ENCODE measurements at regions not wholly inside any gene's neighbourhood (a gene's known extent, or its start where the extent isn't known, plus 50 kb on each side); places are given as distances from the start of the nearest gene placed in this dataset.
A peak's percentile ranks its signal among the peaks of the same experiment; 100 is the strongest.

- ChIA-PET POLR2A (ENCODE audit: partially characterized antibody) (no interaction called here), CTCF (ENCODE audit: partially characterized antibody) (interaction anchor here (1.1 to 1.4 kb wide), 2 partner anchors 13 to 81 kb away, joined by 3 read pairs; no protein-coding TSS in a partner anchor)
- H3K4me1 ChIP-seq (replicated peaks in 1 of 4; ENCODE audit: control insufficient read depth in 3 of 4, insufficient read depth in 4 of 4, low read length in 3 of 4) = peaks cover 3 to 8% (median 6%) of the 10 kb centered on the region in 4 experiments; a peak in 4 of 7 replicates
- H4K8ac ChIP-seq (ENCODE audit: extremely low read depth, insufficient read depth, low read length) = no peak overlapping the region
- no peak overlapping the region for H3K4me3 ChIP-seq (ENCODE audit: extremely low read depth in 1 of 4, insufficient read depth in 2 of 4, low read depth in 3 of 4, low read length in 4 of 4)
- H2AFZ ChIP-seq (ENCODE audit: low read length) = no peak overlapping the region
- no peak for DNase-seq (ENCODE audit: low read depth in 1 of 2, low spot score in 2 of 2)
- H3K79me2 ChIP-seq (ENCODE audit: control insufficient read depth in 1 of 2, insufficient read depth in 2 of 2, low read length in 2 of 2) = no peaks in the 10 kb centered on the region
- H3K27ac ChIP-seq (ENCODE audit: low read depth, low read length) = no peak overlapping the region
- no peaks in the 10 kb centered on the region for H3K27me3 ChIP-seq (replicated peaks in 1 of 4; ENCODE audit: control insufficient read depth in 3 of 4, extremely low read depth in 1 of 4, insufficient read depth in 3 of 4, low read length in 3 of 4)
- no peak overlapping the region for H3K23ac ChIP-seq (ENCODE audit: insufficient read length)
- no peak overlapping the region for H2BK120ac ChIP-seq (replicated peaks; ENCODE audit: low read depth, low read length)
- H3K14ac ChIP-seq (ENCODE audit: insufficient read length) = no peak overlapping the region
- H3K9me3 ChIP-seq (ENCODE audit: insufficient read depth in 2 of 2, low read depth in 1 of 2, low read length in 1 of 2) = no peaks in the 10 kb centered on the region
- H3K18ac ChIP-seq (ENCODE audit: extremely low read depth, low read length) = no peak overlapping the region
- H2AK5ac ChIP-seq (ENCODE audit: low read depth, low read length) = no peak overlapping the region
- no peak overlapping the region for H4K91ac ChIP-seq (replicated peaks; ENCODE audit: insufficient read length, low read length)
- no peaks in the 10 kb centered on the region for H4K20me1 ChIP-seq (replicated peaks in 1 of 2; ENCODE audit: control insufficient read depth in 1 of 2, insufficient read depth in 2 of 2, low read length in 2 of 2)
- no peak for TF ChIP-seq TEAD4 (IDR thresholded peaks at IDR 0.05; ENCODE audit: low read depth, low read length)
- TF ChIP-seq BRCA1 (IDR thresholded peaks at IDR 0.05; ENCODE audit: low read depth, low read length) = no peak
- no peak for TF ChIP-seq CBX8 (IDR thresholded peaks at IDR 0.05; ENCODE audit: borderline replicate concordance, low read depth, low read length)
- TF ChIP-seq ASH2L (IDR thresholded peaks at IDR 0.05; ENCODE audit: low read length) = no peak
- no peak for TF ChIP-seq SP2 (IDR thresholded peaks at IDR 0.05; ENCODE audit: low read length)
- no peak for TF ChIP-seq CREB1 (IDR thresholded peaks at IDR 0.05)
- H3K79me1 ChIP-seq (ENCODE audit: low read depth, low read length) = no peaks in the 10 kb centered on the region
- H3K36me3 ChIP-seq (ENCODE audit: control insufficient read depth in 2 of 4, insufficient read depth in 4 of 4, low read length in 3 of 4) = no peaks in the 10 kb centered on the region
- no peak overlapping the region for H3K9ac ChIP-seq (replicated peaks in 1 of 4; ENCODE audit: extremely low read depth in 1 of 4, low read depth in 3 of 4, low read length in 3 of 4)
- H2BK5ac ChIP-seq (ENCODE audit: low read depth, low read length) = no peak overlapping the region
- 0 out of 4 replicates have a peak overlapping the region, but pooled peaks of 1 of the 2 experiments have one; percentile 41 for H3K4me2 ChIP-seq (ENCODE audit: insufficient read depth in 1 of 2, low read depth in 2 of 2, low read length in 2 of 2)
- FAIRE-seq = no peak
- no peak overlapping the region for H3K4ac ChIP-seq (replicated peaks; ENCODE audit: insufficient read length, low read depth, low read length)
- H2BK12ac ChIP-seq (ENCODE audit: low read depth, low read length) = no peak overlapping the region
- H3K56ac ChIP-seq (replicated peaks; ENCODE audit: insufficient read length, low read depth, low read length) = no peak overlapping the region
- H4K5ac ChIP-seq (ENCODE audit: insufficient read length, low read depth, low read length) = no peak overlapping the region
- no peak overlapping the region for H2BK20ac ChIP-seq (ENCODE audit: low read length)
- H3K23me2 ChIP-seq (ENCODE audit: low read depth, low read length) = no peaks in the 10 kb centered on the region
- 69% methylated on average over 1 of the region's 1 CpG; no CpG with 5 or more reads in 1 of the 2 experiments for WGBS, 2 experiments (ENCODE audit: extremely low coverage in 1 of 2, insufficient coverage in 1 of 2, insufficient read length in 1 of 2, insufficient replicate concordance in 2 of 2, low coverage in 1 of 2, low lambda C conversion rate in 2 of 2, missing lambda C conversion rate in 1 of 2)
- H2BK15ac ChIP-seq (ENCODE audit: low read length) = no peak overlapping the region
Observed at GRCh38 chr5:98042521-98042920, 730.9 kb upstream of the RGMB start.

Data from H1 (cell line).